ENCODE measurements at regions not wholly inside any gene's neighbourhood (a gene's known extent, or its start where the extent isn't known, plus 50 kb on each side); places are given as distances from the start of the nearest gene placed in this dataset.
A peak's percentile ranks its signal among the peaks of the same experiment; 100 is the strongest.
"Not testable (repeated sequence)": the region's sequence is repeated elsewhere in the genome, so short reads cannot be mapped to it uniquely, and the experiment has no call there.

DNA sequence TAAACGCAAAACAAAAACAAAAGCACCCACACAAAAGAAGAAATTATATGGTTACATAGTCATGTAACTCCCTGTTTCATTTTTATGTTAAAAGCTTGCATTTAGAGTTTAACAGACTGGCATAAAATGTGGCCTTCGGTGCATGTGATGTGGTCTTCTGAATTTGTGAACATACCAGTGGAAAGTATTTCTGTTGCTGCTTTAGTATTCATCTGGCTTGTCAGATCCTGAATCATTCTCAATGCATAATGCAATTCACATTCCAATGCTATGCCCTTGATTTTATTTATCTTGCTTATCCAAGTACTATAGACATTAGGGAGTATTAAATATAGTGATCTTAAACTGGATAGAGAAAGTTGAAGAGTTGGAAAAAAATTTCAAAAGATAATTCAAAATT lies 740.2 kb upstream of the ZNF608 start:
- intact Hi-C loops (cut with DNase I), result loop anchor here (10.0 kb wide), 1 partner anchor 582 kb away; no protein-coding TSS in a partner anchor
- 91 to 92% methylated on average over 2 of the region's 2 CpGs for WGBS, 2 donors
- peak overlapping the region in 2 of 4 donors; percentile 85 to 86 for H3K27ac ChIP-seq

DNA sequence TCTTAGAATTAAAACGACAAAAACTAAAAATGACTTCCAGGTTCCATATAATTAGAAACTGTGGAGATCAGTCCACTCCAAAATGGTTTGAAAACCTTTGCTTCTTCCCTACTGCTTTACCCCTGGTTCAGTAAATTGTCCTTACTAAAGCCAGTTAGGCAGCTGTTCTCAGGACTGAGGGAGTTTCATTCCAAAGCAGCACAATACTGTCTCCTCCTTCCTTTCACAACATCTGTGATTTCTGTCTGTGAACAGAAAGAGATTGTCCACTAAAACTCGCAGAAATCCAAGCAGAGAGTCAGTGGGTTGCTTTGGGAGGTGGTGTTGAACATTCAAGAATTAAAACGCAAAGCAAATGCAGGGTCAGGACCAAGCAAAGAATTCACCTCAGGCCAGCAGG lies 740.8 kb upstream of the ZNF608 start:
- Histone ChIP-seq H3K4me1 (peaks cover 0 to 49% (median 33%) of the 10 kb centered on the region in 4 donors), H3K36me3 (no peaks in the 10 kb centered on the region), H3K27me3 (no peaks in the 10 kb centered on the region), H3K27ac (no peak overlapping the region), H3K4me3 (no peak overlapping the region), H3K9me3 (no peaks in the 10 kb centered on the region)
- DNase-seq, result no peak
- intact Hi-C loops (cut with DNase I), result loop anchor here (10.0 kb wide), 1 partner anchor 582 kb away; no protein-coding TSS in a partner anchor
- WGBS, 2 donors, result 85 to 89% methylated on average over 3 of the region's 3 CpGs
- TF ChIP-seq POLR2A (IDR thresholded peaks at IDR 0.05) (no peak), EP300 (IDR thresholded peaks at IDR 0.05) (no peak), POLR2AphosphoS5 (IDR thresholded peaks at IDR 0.05) (no peak)
- TF ChIP-seq, protein P1, sequence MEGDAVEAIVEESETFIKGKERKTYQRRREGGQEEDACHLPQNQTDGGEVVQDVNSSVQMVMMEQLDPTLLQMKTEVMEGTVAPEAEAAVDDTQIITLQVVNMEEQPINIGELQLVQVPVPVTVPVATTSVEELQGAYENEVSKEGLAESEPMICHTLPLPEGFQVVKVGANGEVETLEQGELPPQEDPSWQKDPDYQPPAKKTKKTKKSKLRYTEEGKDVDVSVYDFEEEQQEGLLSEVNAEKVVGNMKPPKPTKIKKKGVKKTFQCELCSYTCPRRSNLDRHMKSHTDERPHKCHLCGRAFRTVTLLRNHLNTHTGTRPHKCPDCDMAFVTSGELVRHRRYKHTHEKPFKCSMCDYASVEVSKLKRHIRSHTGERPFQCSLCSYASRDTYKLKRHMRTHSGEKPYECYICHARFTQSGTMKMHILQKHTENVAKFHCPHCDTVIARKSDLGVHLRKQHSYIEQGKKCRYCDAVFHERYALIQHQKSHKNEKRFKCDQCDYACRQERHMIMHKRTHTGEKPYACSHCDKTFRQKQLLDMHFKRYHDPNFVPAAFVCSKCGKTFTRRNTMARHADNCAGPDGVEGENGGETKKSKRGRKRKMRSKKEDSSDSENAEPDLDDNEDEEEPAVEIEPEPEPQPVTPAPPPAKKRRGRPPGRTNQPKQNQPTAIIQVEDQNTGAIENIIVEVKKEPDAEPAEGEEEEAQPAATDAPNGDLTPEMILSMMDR (IDR thresholded peaks at IDR 0.05), result no peak

More for the DNA sequence above, 740.2 kb upstream of the ZNF608 start:
- H3K27me3 ChIP-seq, result no peaks in the 10 kb centered on the region
- H3K4me3 ChIP-seq, result no peak overlapping the region
- TF ChIP-seq POLR2AphosphoS5 (IDR thresholded peaks at IDR 0.05) (no peak), EP300 (IDR thresholded peaks at IDR 0.05) (no peak), POLR2A (IDR thresholded peaks at IDR 0.05) (no peak)
- TF ChIP-seq, protein P1 (IDR thresholded peaks at IDR 0.05), result no peak
- no peak for DNase-seq
- H3K9me3 ChIP-seq, result no peaks in the 10 kb centered on the region
- H3K36me3 ChIP-seq, result no peaks in the 10 kb centered on the region
- H3K4me1 ChIP-seq, result peaks cover 0 to 49% (median 30%) of the 10 kb centered on the region in 4 donors

DNA sequence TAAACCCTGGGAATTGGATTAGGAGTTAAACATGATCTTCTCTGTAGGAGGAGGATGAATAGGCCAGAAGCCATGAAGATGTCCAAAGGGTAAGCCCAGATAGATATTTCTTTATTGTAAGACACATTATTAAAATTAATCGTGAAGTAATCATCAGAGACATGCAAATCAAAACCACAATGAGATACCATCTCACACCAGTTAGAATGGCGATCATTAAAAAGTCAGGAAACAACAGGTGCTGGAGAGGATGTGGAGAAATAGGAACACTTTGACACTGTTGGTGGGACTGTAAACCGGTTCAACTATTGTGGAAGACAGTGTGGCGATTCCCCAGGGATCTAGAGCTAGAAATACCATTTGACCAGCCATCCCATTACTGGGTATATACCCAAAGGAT lies 741.2 kb upstream of the ZNF608 start:
- H3K9me3 ChIP-seq, H3K27ac ChIP-seq, H3K27me3 ChIP-seq, DNase-seq, H3K36me3 ChIP-seq, H3K4me3 ChIP-seq: not testable (repeated sequence)
- WGBS, 2 donors, result 89 to 92% methylated on average over 4 of the region's 4 CpGs
- intact Hi-C loops (cut with DNase I), result loop anchor here (10.0 kb wide), 1 partner anchor 583 kb away; no protein-coding TSS in a partner anchor
- peaks cover 0 to 51% (median 34%) of the 10 kb centered on the region in 4 donors for H3K4me1 ChIP-seq

DNA sequence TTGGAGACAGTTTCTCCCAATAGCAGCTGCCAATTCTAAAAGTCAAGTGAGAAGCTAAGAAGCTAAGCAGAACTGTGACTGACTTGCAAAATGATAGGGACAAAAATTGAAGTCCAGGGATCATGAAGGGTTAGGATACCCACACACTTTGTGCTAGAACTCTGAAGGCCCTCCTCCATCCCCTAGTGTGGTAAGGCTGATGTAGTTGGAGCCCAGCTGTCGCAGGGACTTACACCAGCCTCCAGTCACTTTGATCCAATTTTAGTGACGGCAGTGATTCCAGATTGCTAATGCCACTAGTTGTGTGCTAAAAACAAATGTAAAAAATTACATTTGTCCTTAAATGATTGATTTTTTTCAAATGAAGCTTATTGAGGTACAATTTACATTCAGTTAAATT lies 742.7 kb upstream of the ZNF608 start:
- Histone ChIP-seq H3K4me1 (peaks cover 0 to 40% (median 30%) of the 10 kb centered on the region in 4 donors), H3K4me3 (no peak overlapping the region), H3K9me3 (no peaks in the 10 kb centered on the region), H3K27ac (no peak overlapping the region), H3K36me3 (no peaks in the 10 kb centered on the region), H3K27me3 (no peaks in the 10 kb centered on the region)
- WGBS, 2 donors, result 91 to 96% methylated on average over 2 of the region's 2 CpGs
- intact Hi-C loops (cut with DNase I), result loop anchor here (10.0 kb wide), 1 partner anchor 584 kb away; no protein-coding TSS in a partner anchor
- DNase-seq, result no peak
- TF ChIP-seq EP300 (IDR thresholded peaks at IDR 0.05) (no peak), POLR2AphosphoS5 (IDR thresholded peaks at IDR 0.05) (no peak), POLR2A (IDR thresholded peaks at IDR 0.05) (no peak)
- TF ChIP-seq, protein P1 (IDR thresholded peaks at IDR 0.05), result no peak

DNA sequence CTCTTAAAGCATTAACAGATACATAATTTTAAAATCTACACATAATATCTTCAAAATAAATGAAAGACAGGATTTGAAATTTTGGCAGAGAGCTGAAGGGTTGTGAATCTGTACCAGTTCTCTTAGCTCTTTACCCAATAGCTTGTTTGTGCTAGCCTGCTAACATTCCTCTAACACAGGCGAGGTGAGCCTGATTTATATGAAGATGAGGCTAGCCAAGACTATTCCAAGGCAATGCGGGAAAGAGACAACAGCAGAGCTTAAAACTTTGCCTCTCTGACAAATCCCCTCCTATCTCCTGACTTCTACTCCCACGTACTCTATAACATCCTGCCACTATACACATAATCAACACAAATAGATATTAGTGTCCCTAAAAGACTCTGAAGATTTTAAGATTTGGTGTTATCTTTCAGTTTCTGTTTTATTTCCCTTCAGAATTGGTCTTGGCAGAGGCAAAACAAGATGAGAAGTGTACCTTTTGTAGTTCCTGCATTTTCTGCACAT lies 745.6 kb upstream of the ZNF608 start:
- intact Hi-C loops (cut with DNase I), result no loop called here
- Histone ChIP-seq H3K4me3 (peak overlapping the region in 3 of 4 donors; percentile 9 to 20 (median 17)), H3K27me3 (no peaks in the 10 kb centered on the region), H3K4me1 (peaks cover 0 to 19% (median 9%) of the 10 kb centered on the region in 4 donors), H3K36me3 (no peaks in the 10 kb centered on the region), H3K27ac (no peak overlapping the region), H3K9me3 (no peaks in the 10 kb centered on the region)
- TF ChIP-seq, protein P1 (IDR thresholded peaks at IDR 0.05), result no peak
- no peak for TF ChIP-seq EP300 (IDR thresholded peaks at IDR 0.05)
- TF ChIP-seq POLR2A (IDR thresholded peaks at IDR 0.05), result no peak
- TF ChIP-seq POLR2AphosphoS5 (IDR thresholded peaks at IDR 0.05), result peak in 1 of 4 donors; percentile 29
- 67 to 68% methylated on average over 3 of the region's 3 CpGs for WGBS, 2 donors
- DNase-seq, result no peak

All from sigmoid colon (tissue), 6 donors.